Fibroblast of pulmonary artery (primary cell): ENCODE measurements at regions not wholly inside any gene's neighbourhood (a gene's known extent, or its start where the extent isn't known, plus 50 kb on each side); places are given as distances from the start of the nearest gene placed in this dataset.

ENCODE experiments used
- DNase-seq: peaks from one replicate; pipeline ENCODE4 v3.0.0-alpha.2; 2010; ENCODE audit warnings: low read depth
- H3K4me3 ChIP-seq: replicated peaks from 2 replicates; pipeline ENCODE4 v1.5.1; 2011; ENCODE audit warnings: low read depth, mild to moderate bottlenecking, control low read depth, low read length, moderate library complexity
- TF ChIP-seq, protein P1 (sequence below): IDR thresholded peaks from 2 replicates; pipeline ENCODE4 v1.5.1; 2011; ENCODE audit warnings: mild to moderate bottlenecking, control low read depth, low read length, inconsistent platforms; ENCODE audit errors: missing control alignments

- TF ChIP-seq, protein P1, sequence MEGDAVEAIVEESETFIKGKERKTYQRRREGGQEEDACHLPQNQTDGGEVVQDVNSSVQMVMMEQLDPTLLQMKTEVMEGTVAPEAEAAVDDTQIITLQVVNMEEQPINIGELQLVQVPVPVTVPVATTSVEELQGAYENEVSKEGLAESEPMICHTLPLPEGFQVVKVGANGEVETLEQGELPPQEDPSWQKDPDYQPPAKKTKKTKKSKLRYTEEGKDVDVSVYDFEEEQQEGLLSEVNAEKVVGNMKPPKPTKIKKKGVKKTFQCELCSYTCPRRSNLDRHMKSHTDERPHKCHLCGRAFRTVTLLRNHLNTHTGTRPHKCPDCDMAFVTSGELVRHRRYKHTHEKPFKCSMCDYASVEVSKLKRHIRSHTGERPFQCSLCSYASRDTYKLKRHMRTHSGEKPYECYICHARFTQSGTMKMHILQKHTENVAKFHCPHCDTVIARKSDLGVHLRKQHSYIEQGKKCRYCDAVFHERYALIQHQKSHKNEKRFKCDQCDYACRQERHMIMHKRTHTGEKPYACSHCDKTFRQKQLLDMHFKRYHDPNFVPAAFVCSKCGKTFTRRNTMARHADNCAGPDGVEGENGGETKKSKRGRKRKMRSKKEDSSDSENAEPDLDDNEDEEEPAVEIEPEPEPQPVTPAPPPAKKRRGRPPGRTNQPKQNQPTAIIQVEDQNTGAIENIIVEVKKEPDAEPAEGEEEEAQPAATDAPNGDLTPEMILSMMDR = no peak
- H3K4me3 ChIP-seq = no peak overlapping the region
- DNase-seq = no peak
Measured at GRCh38 chr5:123245689-123246088, 156.6 kb downstream of the PRDM6 start.

DNA sequence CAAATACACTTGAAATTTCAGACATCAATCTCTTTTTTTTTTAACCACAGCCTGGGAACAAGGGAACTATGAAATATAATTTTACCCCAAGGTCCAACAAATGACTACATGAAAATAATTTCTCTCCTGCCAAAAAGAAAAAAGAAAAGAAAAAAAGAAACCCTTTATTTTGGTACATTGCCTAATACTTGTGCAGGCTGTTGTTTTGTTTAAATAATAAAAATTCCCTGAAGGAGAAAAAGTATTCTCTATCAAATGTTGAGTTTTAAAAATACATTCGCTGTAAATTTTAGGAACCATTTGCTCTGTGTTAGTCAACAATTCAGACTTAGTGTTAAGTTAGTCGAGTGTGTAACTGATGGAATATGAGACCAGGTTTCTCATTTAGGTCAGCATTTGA lies 155.4 kb downstream of the PRDM6 start:
- H3K4me3 ChIP-seq = no peak overlapping the region
- no peak for DNase-seq
- TF ChIP-seq, protein P1 = no peak
